K562 (cell line): ENCODE measurements at regions not wholly inside any gene's neighbourhood (a gene's known extent, or its start where the extent isn't known, plus 50 kb on each side); places are given as distances from the start of the nearest gene placed in this dataset.

Experiments used
- EWSR1 ChIP-seq: fragments of 450-650 bp; IDR thresholded peaks from 2 replicates; pipeline ENCODE4 v1.6.1; 2018; ENCODE audit warnings: borderline replicate concordance, mild to moderate bottlenecking, low read depth, moderate library complexity; ENCODE audit not compliant: partially characterized antibody
- TF ChIP-seq, protein P1 (sequence below): fragments of 450-650 bp; IDR thresholded peaks from 2 replicates; pipeline ENCODE4 v1.6.1; 2016; ENCODE audit warnings: mild to moderate bottlenecking, moderate library complexity
- TF ChIP-seq, protein P2 (sequence below): fragments of 200-800 bp; sonication (Bioruptor generic); IDR thresholded peaks from 2 replicates; pipeline ENCODE4 v1.6.1; 2017; ENCODE audit warnings: missing genetic modification characterization, missing compliant biosample characterization
- TF ChIP-seq, protein P3 (sequence below): fragments of 250-450 bp; sonication (Bioruptor Pico); IDR thresholded peaks from 2 replicates; pipeline ENCODE4 v1.5.0; 2021; ENCODE audit warnings: mild to moderate bottlenecking, moderate library complexity

- TF ChIP-seq, protein P1, sequence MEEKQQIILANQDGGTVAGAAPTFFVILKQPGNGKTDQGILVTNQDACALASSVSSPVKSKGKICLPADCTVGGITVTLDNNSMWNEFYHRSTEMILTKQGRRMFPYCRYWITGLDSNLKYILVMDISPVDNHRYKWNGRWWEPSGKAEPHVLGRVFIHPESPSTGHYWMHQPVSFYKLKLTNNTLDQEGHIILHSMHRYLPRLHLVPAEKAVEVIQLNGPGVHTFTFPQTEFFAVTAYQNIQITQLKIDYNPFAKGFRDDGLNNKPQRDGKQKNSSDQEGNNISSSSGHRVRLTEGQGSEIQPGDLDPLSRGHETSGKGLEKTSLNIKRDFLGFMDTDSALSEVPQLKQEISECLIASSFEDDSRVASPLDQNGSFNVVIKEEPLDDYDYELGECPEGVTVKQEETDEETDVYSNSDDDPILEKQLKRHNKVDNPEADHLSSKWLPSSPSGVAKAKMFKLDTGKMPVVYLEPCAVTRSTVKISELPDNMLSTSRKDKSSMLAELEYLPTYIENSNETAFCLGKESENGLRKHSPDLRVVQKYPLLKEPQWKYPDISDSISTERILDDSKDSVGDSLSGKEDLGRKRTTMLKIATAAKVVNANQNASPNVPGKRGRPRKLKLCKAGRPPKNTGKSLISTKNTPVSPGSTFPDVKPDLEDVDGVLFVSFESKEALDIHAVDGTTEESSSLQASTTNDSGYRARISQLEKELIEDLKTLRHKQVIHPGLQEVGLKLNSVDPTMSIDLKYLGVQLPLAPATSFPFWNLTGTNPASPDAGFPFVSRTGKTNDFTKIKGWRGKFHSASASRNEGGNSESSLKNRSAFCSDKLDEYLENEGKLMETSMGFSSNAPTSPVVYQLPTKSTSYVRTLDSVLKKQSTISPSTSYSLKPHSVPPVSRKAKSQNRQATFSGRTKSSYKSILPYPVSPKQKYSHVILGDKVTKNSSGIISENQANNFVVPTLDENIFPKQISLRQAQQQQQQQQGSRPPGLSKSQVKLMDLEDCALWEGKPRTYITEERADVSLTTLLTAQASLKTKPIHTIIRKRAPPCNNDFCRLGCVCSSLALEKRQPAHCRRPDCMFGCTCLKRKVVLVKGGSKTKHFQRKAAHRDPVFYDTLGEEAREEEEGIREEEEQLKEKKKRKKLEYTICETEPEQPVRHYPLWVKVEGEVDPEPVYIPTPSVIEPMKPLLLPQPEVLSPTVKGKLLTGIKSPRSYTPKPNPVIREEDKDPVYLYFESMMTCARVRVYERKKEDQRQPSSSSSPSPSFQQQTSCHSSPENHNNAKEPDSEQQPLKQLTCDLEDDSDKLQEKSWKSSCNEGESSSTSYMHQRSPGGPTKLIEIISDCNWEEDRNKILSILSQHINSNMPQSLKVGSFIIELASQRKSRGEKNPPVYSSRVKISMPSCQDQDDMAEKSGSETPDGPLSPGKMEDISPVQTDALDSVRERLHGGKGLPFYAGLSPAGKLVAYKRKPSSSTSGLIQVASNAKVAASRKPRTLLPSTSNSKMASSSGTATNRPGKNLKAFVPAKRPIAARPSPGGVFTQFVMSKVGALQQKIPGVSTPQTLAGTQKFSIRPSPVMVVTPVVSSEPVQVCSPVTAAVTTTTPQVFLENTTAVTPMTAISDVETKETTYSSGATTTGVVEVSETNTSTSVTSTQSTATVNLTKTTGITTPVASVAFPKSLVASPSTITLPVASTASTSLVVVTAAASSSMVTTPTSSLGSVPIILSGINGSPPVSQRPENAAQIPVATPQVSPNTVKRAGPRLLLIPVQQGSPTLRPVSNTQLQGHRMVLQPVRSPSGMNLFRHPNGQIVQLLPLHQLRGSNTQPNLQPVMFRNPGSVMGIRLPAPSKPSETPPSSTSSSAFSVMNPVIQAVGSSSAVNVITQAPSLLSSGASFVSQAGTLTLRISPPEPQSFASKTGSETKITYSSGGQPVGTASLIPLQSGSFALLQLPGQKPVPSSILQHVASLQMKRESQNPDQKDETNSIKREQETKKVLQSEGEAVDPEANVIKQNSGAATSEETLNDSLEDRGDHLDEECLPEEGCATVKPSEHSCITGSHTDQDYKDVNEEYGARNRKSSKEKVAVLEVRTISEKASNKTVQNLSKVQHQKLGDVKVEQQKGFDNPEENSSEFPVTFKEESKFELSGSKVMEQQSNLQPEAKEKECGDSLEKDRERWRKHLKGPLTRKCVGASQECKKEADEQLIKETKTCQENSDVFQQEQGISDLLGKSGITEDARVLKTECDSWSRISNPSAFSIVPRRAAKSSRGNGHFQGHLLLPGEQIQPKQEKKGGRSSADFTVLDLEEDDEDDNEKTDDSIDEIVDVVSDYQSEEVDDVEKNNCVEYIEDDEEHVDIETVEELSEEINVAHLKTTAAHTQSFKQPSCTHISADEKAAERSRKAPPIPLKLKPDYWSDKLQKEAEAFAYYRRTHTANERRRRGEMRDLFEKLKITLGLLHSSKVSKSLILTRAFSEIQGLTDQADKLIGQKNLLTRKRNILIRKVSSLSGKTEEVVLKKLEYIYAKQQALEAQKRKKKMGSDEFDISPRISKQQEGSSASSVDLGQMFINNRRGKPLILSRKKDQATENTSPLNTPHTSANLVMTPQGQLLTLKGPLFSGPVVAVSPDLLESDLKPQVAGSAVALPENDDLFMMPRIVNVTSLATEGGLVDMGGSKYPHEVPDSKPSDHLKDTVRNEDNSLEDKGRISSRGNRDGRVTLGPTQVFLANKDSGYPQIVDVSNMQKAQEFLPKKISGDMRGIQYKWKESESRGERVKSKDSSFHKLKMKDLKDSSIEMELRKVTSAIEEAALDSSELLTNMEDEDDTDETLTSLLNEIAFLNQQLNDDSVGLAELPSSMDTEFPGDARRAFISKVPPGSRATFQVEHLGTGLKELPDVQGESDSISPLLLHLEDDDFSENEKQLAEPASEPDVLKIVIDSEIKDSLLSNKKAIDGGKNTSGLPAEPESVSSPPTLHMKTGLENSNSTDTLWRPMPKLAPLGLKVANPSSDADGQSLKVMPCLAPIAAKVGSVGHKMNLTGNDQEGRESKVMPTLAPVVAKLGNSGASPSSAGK: no peak
- TF ChIP-seq EWSR1: no peak
- TF ChIP-seq, protein P2, sequence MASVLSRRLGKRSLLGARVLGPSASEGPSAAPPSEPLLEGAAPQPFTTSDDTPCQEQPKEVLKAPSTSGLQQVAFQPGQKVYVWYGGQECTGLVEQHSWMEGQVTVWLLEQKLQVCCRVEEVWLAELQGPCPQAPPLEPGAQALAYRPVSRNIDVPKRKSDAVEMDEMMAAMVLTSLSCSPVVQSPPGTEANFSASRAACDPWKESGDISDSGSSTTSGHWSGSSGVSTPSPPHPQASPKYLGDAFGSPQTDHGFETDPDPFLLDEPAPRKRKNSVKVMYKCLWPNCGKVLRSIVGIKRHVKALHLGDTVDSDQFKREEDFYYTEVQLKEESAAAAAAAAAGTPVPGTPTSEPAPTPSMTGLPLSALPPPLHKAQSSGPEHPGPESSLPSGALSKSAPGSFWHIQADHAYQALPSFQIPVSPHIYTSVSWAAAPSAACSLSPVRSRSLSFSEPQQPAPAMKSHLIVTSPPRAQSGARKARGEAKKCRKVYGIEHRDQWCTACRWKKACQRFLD (CRISPR knock-in tag): no peak
- TF ChIP-seq, protein P3, sequence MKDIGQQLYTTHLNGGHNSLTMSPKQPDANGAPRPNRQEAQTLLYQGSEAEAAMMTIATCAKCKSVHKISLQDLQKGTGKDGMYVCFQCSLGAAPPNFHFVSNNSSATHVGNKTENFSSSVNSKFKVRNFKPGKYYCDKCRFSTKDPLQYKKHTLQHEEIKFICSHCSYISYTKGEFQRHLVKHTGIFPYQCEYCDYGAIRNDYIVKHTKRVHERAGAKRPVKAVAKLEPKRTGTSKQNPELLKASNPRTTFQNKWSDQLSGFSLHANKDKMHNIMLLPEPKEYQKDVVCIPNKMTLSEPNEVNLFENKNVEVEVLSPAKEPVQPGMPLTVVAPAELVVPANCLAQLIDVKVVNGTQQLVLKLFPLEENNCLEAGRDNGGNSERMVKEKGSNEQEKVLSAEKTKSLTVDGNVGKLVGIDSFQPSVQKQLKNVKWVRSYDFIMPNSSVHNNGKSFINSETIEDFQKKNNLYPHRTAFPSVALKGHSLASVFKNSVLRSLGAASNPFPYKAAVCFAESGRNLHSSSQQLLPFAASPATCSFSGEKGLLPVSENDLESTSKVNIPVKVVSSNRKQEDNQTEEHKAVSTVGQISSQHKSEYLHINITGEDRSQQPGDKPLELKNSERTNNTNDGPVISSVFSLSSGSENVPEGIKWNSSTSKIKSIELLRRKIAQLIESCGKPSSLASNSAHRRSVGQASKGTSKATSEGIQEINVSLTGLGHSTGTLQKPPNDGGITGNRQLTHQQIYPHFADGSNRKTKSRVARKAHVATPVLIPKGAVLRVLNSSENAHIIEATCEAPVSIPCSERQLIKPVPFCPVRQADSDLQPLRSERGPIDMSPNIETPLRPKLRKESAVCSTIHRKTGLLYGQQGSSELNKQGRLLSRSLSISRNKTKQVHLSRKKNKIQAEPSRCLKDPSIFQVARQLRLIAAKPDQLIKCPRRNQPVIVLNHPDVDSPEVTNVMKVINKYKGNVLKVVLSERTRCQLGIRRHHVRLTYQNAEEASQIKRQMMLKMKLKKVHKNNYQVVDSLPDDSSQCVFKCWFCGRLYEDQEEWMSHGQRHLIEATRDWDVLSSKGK (CRISPR knock-in tag): no peak
Measured at GRCh38 chr20:47999166-47999565, 213.9 kb upstream of the SULF2 start (continued).
